RWPE2 (cell line): ENCODE measurements at regions not wholly inside any gene's neighbourhood (a gene's known extent, or its start where the extent isn't known, plus 50 kb on each side); places are given as distances from the start of the nearest gene placed in this dataset.

Experiments used
- ATAC-seq: fragments of 200-7000 bp; cut with Tn5 transposase; 3 replicates; pipeline ENCODE4 v1.9.1; 2021; ENCODE audit warnings: low read depth
- DNase-seq: peaks from one replicate; pipeline ENCODE4 v3.0.0-alpha.2; 2020; ENCODE audit warnings: low spot score
- H3K27ac ChIP-seq: fragments of 450-650 bp; 2 replicates; pipeline ENCODE4 v1.5.1; 2017; ENCODE audit warnings: mild to moderate bottlenecking; ENCODE audit not compliant: poor library complexity, severe bottlenecking
- H3K27me3 ChIP-seq: fragments of 250-450 bp; sonication (Bioruptor Pico); 2 replicates; pipeline ENCODE4 v1.5.1; 2021; ENCODE audit warnings: mild to moderate bottlenecking, moderate library complexity; ENCODE audit not compliant: insufficient read depth, poor library complexity, severe bottlenecking
- H3K36me3 ChIP-seq: fragments of 250-450 bp; sonication (Bioruptor Pico); 2 replicates; pipeline ENCODE4 v1.5.1; 2020; ENCODE audit warnings: low read depth, mild to moderate bottlenecking, moderate library complexity
- H3K4me1 ChIP-seq: fragments of 250-450 bp; sonication (Bioruptor Pico); 2 replicates; pipeline ENCODE4 v1.5.1; 2021; ENCODE audit warnings: mild to moderate bottlenecking, moderate library complexity; ENCODE audit not compliant: insufficient read depth, poor library complexity, severe bottlenecking
- H3K4me3 ChIP-seq: fragments of 250-450 bp; sonication (Bioruptor Pico); 2 replicates; pipeline ENCODE4 v1.5.1; 2021; ENCODE audit warnings: mild to moderate bottlenecking, moderate library complexity; ENCODE audit not compliant: severe bottlenecking
- H3K9me3 ChIP-seq: fragments of 250-450 bp; sonication (Bioruptor Pico); 2 replicates; pipeline ENCODE4 v1.5.1; 2021; ENCODE audit warnings: mild to moderate bottlenecking, moderate library complexity; ENCODE audit not compliant: severe bottlenecking
- TF ChIP-seq, protein P1 (sequence below): fragments of 450-650 bp; IDR thresholded peaks from one replicate; pipeline ENCODE4 v1.5.1; 2017; ENCODE audit warnings: mild to moderate bottlenecking, moderate library complexity; ENCODE audit not compliant: poor library complexity, severe bottlenecking

DNA sequence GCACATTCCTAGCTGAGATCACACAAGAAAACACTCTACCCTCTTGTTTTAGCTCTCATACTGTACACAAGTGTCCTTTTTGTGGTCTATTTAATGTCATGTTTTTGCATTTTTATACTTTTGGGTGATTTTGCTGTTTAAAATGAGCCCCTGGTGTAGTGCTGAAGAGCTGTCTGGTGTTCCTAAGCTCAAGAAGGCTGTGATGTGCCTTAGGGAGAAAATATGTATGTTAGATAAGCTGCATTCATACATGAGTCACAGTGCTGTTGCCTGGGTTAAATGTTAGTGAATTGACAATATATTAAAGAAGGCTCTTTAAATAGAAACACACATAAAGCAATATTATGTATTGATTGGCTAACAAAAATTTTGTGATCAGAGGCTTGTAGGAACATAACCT lies 387.4 kb upstream of the C2CD4B start:
- DNase-seq (no peak), ATAC-seq (peak; percentile 40; the same call in 1 of the 3 replicates)
- TF ChIP-seq, protein P1, sequence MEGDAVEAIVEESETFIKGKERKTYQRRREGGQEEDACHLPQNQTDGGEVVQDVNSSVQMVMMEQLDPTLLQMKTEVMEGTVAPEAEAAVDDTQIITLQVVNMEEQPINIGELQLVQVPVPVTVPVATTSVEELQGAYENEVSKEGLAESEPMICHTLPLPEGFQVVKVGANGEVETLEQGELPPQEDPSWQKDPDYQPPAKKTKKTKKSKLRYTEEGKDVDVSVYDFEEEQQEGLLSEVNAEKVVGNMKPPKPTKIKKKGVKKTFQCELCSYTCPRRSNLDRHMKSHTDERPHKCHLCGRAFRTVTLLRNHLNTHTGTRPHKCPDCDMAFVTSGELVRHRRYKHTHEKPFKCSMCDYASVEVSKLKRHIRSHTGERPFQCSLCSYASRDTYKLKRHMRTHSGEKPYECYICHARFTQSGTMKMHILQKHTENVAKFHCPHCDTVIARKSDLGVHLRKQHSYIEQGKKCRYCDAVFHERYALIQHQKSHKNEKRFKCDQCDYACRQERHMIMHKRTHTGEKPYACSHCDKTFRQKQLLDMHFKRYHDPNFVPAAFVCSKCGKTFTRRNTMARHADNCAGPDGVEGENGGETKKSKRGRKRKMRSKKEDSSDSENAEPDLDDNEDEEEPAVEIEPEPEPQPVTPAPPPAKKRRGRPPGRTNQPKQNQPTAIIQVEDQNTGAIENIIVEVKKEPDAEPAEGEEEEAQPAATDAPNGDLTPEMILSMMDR, result no peak
- no peaks in the 10 kb centered on the region for H3K27me3 ChIP-seq
- no peaks in the 10 kb centered on the region for H3K9me3 ChIP-seq
- H3K4me1 ChIP-seq, result no peaks in the 10 kb centered on the region
- no peak overlapping the region for H3K4me3 ChIP-seq
- no peak overlapping the region for H3K27ac ChIP-seq
- H3K36me3 ChIP-seq, result no peaks in the 10 kb centered on the region

DNA sequence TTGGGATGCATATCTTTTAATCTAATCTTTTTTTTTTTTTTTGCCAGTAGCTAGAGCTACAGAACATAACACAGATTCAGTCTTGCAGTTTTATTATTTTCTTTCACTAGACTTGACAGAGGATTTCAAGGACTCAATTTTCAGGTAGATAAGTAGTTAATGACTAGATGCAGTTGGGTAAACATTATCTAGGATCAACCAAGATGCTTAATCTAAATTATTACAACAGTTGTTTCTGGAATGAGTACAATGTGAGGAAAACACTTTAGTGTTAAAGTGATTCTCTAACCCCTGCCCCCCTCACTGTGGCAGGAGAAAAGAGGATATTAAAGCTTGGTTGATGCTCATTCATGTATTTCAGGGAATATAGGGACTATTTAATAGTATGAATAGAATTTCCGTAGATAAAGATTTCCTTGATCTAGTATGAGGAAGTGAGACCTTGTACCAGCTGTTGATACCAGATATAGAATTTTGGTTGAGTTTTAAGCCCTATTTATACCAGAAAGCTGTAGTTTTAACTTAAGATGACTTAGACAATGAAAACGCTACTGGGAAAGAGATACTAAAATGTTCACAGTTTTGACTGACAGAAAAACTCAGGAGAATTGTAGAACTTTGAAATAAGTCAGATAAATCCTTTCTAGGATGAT lies 389.0 kb upstream of the C2CD4B start:
- H3K4me3 ChIP-seq, result no peak overlapping the region
- H3K4me1 ChIP-seq, result no peaks in the 10 kb centered on the region
- no peak for DNase-seq
- H3K36me3 ChIP-seq, result no peaks in the 10 kb centered on the region
- H3K27me3 ChIP-seq, result no peaks in the 10 kb centered on the region
- ATAC-seq, result no peak
- H3K27ac ChIP-seq, result no peak overlapping the region
- TF ChIP-seq, protein P1, result no peak
- no peaks in the 10 kb centered on the region for H3K9me3 ChIP-seq

DNA sequence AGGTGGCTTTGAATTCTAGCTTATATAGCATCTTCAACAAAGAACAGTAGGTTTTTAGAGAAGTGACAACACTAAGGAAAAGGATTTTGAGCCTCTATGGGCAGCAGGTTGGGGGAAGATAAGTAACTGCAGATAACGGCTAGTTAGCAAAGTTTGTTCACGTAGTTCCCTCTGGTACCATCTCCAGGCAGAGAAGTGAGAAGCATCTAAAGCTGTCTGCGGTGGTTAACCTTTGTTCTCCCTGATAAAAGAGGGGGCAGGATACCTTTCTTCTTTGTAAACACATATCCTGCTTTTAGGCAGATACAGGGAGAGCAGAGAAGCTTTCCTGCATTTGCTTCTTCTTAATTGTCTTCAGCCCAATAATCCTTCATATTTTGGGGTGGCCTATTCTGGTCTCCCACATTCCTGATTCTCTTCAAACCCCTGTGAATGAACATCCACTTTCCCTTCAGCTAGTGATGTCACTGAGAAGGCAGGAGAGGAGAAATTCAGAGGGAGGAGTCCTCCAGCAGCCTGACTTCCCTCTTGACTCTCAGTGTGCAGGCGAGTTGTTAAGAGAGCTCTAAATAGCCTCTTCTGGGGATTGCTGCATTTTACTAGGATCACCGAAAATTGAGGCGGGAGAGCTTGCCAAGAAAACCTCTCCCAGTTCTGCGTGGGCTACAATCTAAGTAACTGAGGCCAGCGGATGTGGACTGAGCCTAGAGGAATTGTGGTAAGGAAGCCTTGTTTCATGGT lies 393.7 kb upstream of the C2CD4B start:
- Histone ChIP-seq H3K4me1 (no peaks in the 10 kb centered on the region), H3K4me3 (no peak overlapping the region), H3K27me3 (no peaks in the 10 kb centered on the region), H3K9me3 (no peaks in the 10 kb centered on the region), H3K27ac (no peak overlapping the region), H3K36me3 (no peaks in the 10 kb centered on the region)
- DNase-seq, result no peak
- TF ChIP-seq, protein P1, result no peak
- ATAC-seq, result no peak

DNA sequence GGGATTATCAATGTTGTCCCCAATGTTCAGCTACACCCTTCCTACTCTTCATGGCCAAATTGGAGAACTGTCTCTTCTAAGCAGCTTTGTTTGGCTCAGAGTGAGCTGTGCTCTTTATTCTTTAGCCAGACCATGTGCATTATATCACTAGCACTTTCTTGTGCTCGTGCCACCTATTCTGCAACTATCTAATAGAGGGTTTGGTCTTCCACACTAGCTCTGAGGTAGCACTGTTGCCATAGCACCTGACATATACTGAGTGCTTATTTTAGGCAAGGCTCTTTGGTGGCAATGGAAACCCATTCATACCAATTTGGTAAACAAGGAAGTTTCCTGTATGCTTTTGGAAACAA lies 394.3 kb upstream of the C2CD4B start:
- Histone ChIP-seq H3K4me3 (no peak overlapping the region), H3K27ac (no peak overlapping the region), H3K27me3 (no peaks in the 10 kb centered on the region), H3K36me3 (no peaks in the 10 kb centered on the region), H3K4me1 (no peaks in the 10 kb centered on the region), H3K9me3 (no peaks in the 10 kb centered on the region)
- DNase-seq (no peak), ATAC-seq (no peak)
- TF ChIP-seq, protein P1, result no peak

DNA sequence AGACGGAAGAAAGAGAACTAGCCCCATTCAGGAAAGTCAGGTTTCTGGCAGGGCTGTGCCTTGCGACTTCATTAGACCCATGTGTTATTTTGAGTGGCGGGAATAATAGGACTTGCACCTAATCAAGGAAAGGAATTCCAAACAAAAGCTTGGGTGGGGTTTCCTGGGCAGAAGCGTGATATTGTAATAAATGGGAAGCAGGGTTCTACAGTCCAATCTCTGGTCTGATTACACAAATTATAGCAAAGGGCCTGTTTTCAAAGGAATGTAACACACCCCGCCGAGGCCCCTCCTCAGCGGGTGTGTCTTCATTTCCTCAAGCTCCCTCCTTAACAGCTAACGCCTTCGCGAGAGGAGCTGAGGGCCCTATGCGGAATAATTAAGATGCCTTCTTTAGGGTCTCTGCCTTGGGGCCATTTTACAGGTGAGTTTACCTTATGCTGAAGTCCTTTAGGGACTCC lies 396.0 kb upstream of the C2CD4B start:
- TF ChIP-seq, protein P1, result no peak
- peaks cover 2% of the 10 kb centered on the region for H3K4me1 ChIP-seq
- no peak overlapping the region for H3K27ac ChIP-seq
- H3K9me3 ChIP-seq, result no peaks in the 10 kb centered on the region
- H3K36me3 ChIP-seq, result no peaks in the 10 kb centered on the region
- ATAC-seq (no peak), DNase-seq (no peak)
- H3K4me3 ChIP-seq, result no peak overlapping the region
- no peaks in the 10 kb centered on the region for H3K27me3 ChIP-seq
